DOHH2 (cell line): ENCODE measurements at regions not wholly inside any gene's neighbourhood (a gene's known extent, or its start where the extent isn't known, plus 50 kb on each side); places are given as distances from the start of the nearest gene placed in this dataset.

Source experiments
- H3F3A ChIP-seq: fragments of 200-600 bp; sonication (generic), shearing (Covaris generic); 2 replicates; pipeline ENCODE4 v1.6.0; 2016; ENCODE audit warnings: antibody characterized with exemption, mild to moderate bottlenecking; ENCODE audit not compliant: control insufficient read depth, insufficient read depth
- H3K27ac ChIP-seq: fragments of 200-600 bp; sonication (generic); 2 replicates; pipeline ENCODE4 v1.5.1; 2014; ENCODE audit warnings: low read depth, mild to moderate bottlenecking, low read length, moderate library complexity
- H3K27me3 ChIP-seq: fragments of 200-600 bp; sonication (generic); 2 replicates; pipeline ENCODE4 v1.6.1; 2014; ENCODE audit warnings: mild to moderate bottlenecking, low read length, mixed read lengths; ENCODE audit not compliant: control insufficient read depth
- H3K36me3 ChIP-seq: fragments of 200-600 bp; sonication (generic); 2 replicates; pipeline ENCODE4 v1.6.1; 2014; ENCODE audit warnings: mild to moderate bottlenecking, low read length, moderate library complexity, mixed read lengths; ENCODE audit not compliant: control insufficient read depth
- H3K4me1 ChIP-seq: fragments of 200-600 bp; sonication (generic); 2 replicates; pipeline ENCODE4 v1.6.1; 2014; ENCODE audit warnings: mild to moderate bottlenecking, low read length, mixed read lengths; ENCODE audit not compliant: control insufficient read depth
- H3K4me2 ChIP-seq: fragments of 200-600 bp; sonication (generic); 2 replicates; pipeline ENCODE4 v1.6.0; 2014; ENCODE audit warnings: mild to moderate bottlenecking, low read length, moderate library complexity
- H3K4me3 ChIP-seq: fragments of 200-600 bp; sonication (generic); 2 replicates; pipeline ENCODE4 v1.5.1; 2014; ENCODE audit warnings: mild to moderate bottlenecking, low read length, mixed read lengths
- H3K79me2 ChIP-seq: fragments of 200-600 bp; sonication (generic); 2 replicates; pipeline ENCODE4 v1.6.1; 2014; ENCODE audit warnings: mild to moderate bottlenecking, low read length, mixed read lengths; ENCODE audit not compliant: control insufficient read depth
- H3K9me2 ChIP-seq: fragments of 200-600 bp; sonication (generic); replicated peaks from 2 replicates; pipeline ENCODE4 v1.6.1; 2014; ENCODE audit warnings: mild to moderate bottlenecking, low read length, mixed read lengths; ENCODE audit not compliant: control insufficient read depth
- H3K9me3 ChIP-seq: fragments of 200-600 bp; sonication (generic); 2 replicates; pipeline ENCODE4 v1.6.1; 2014; ENCODE audit warnings: antibody characterized with exemption, low read length, mixed read lengths; ENCODE audit not compliant: control insufficient read depth, insufficient read depth
- H4K20me1 ChIP-seq: fragments of 200-600 bp; sonication (generic); 2 replicates; pipeline ENCODE4 v1.6.0; 2014; ENCODE audit warnings: low read depth, mild to moderate bottlenecking, antibody characterized with exemption, low read length, moderate library complexity; ENCODE audit not compliant: control insufficient read depth, insufficient read depth
- EZH2phosphoT487 ChIP-seq: fragments of 200-600 bp; sonication (generic); IDR thresholded peaks from 2 replicates; pipeline ENCODE4 v1.6.1; 2017; ENCODE audit warnings: borderline replicate concordance, mild to moderate bottlenecking, antibody characterized with exemption, low read length, moderate library complexity, mixed read lengths
- TF ChIP-seq, protein P1 (sequence below): fragments of 200-600 bp; sonication (generic); IDR thresholded peaks from one replicate; pipeline ENCODE4 v1.5.1; 2014; ENCODE audit warnings: antibody characterized with exemption, mild to moderate bottlenecking, low read depth, low read length; ENCODE audit not compliant: poor library complexity, severe bottlenecking

DNA sequence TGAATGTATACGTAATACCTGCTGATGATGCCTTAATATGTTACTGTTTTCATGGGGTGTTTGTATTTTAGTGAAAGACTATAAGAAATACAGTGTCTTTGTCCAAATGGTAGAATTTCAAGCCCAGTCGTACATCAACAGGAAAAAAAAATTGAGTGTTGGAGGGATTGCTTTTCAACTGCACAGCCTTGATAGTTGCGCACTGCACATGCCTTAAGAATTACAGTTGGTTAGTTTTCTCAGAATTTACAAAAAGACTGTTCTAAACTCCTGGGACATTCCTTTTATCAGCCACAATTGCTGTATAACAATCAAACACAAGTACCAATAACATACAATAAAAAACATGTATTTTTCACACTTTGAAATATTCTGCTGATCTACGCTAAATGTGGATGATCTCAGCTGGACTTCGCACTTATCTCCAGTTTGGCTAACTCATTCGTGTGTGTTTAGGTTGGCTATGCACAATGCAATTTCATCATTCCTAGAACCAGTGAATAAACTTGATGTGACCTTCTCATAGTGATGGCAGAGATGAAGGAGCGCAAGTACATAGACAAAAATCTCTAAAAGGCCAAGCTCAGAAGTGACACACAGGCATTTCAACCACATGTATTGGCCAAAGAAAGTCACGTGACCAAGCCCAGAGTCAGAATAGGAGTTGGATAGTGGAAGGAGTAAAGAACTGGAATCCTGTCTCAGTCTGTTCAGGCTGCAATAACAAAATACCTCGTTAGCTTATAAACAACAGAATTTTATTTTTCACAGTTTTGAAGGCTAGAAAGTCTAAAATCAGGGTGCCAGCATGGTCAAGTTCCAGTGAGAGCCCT lies 152.3 kb downstream of the IPMK start:
- H3K9me2 ChIP-seq = no peaks in the 10 kb centered on the region
- no peaks in the 10 kb centered on the region for H4K20me1 ChIP-seq
- H3K27me3 ChIP-seq = no peaks in the 10 kb centered on the region
- no peaks in the 10 kb centered on the region for H3K9me3 ChIP-seq
- H3K27ac ChIP-seq = no peak overlapping the region
- no peaks in the 10 kb centered on the region for H3K79me2 ChIP-seq
- no peak overlapping the region for H3K4me2 ChIP-seq
- TF ChIP-seq, protein P1, sequence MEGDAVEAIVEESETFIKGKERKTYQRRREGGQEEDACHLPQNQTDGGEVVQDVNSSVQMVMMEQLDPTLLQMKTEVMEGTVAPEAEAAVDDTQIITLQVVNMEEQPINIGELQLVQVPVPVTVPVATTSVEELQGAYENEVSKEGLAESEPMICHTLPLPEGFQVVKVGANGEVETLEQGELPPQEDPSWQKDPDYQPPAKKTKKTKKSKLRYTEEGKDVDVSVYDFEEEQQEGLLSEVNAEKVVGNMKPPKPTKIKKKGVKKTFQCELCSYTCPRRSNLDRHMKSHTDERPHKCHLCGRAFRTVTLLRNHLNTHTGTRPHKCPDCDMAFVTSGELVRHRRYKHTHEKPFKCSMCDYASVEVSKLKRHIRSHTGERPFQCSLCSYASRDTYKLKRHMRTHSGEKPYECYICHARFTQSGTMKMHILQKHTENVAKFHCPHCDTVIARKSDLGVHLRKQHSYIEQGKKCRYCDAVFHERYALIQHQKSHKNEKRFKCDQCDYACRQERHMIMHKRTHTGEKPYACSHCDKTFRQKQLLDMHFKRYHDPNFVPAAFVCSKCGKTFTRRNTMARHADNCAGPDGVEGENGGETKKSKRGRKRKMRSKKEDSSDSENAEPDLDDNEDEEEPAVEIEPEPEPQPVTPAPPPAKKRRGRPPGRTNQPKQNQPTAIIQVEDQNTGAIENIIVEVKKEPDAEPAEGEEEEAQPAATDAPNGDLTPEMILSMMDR = no peak
- TF ChIP-seq EZH2phosphoT487 = no peak
- H3K4me3 ChIP-seq = no peak overlapping the region
- no peaks in the 10 kb centered on the region for H3K36me3 ChIP-seq
- H3F3A ChIP-seq = no peaks in the 10 kb centered on the region
- no peaks in the 10 kb centered on the region for H3K4me1 ChIP-seq

DNA sequence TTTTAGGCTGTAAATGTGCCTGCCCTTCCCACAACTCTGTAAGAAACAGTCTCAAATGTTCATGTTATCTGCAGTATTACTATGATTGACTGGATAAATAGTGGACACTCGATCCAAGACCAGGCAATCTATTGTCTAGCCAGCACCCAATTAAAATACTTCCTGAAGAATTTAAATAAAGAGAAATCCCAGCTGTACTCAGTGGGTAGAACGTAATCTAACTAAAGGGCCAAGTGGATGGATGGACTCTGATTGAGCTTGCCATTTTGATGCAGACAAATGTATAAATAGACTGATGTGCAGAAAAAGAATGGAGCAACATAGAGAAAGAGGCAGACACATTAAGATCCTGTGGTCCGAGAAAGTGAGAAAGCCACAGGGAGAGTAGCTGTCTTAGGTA lies 158.0 kb downstream of the IPMK start:
- Histone ChIP-seq H3F3A (no peaks in the 10 kb centered on the region), H3K9me2 (no peaks in the 10 kb centered on the region), H3K79me2 (no peaks in the 10 kb centered on the region), H3K9me3 (no peaks in the 10 kb centered on the region), H3K27me3 (no peaks in the 10 kb centered on the region), H4K20me1 (no peaks in the 10 kb centered on the region), H3K4me3 (no peak overlapping the region), H3K4me2 (no peak overlapping the region), H3K27ac (no peak overlapping the region), H3K4me1 (no peaks in the 10 kb centered on the region), H3K36me3 (no peaks in the 10 kb centered on the region)
- TF ChIP-seq, protein P1 = no peak
- TF ChIP-seq EZH2phosphoT487 = no peak

DNA sequence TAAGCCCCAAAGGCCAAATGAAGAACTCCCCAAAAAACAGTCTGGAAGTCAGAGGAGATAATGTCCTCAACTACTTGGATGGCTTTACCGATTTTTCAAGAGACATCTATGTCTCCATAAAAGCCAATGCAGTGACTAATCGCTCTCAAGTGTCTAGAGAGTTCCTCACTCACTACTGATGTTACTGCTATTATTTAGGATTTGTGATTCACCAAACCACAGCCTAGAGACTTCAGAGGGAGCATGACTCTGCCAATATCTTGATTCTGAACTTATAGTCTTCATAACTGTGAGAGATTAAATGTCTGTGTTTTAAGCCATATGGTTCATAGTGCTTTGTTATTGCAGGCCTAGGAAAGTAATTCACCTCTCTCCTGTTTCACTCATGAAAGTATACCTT lies 160.2 kb downstream of the IPMK start:
- TF ChIP-seq EZH2phosphoT487 = no peak
- TF ChIP-seq, protein P1 = no peak
- Histone ChIP-seq H3K27ac (no peak overlapping the region), H3K4me2 (no peak overlapping the region), H4K20me1 (no peaks in the 10 kb centered on the region), H3K4me3 (no peak overlapping the region), H3K9me3 (no peaks in the 10 kb centered on the region), H3K36me3 (no peaks in the 10 kb centered on the region), H3F3A (no peaks in the 10 kb centered on the region), H3K27me3 (no peaks in the 10 kb centered on the region), H3K9me2 (no peaks in the 10 kb centered on the region), H3K79me2 (no peaks in the 10 kb centered on the region), H3K4me1 (no peaks in the 10 kb centered on the region)
